Liver (tissue), 8 donors: ENCODE measurements at regions not wholly inside any gene's neighbourhood (a gene's known extent, or its start where the extent isn't known, plus 50 kb on each side); places are given as distances from the start of the nearest gene placed in this dataset.

Experiments
- DNase-seq: peaks from one replicate; pipeline ENCODE4 v3.0.0-alpha.2; 2017; ENCODE audit warnings: low spot score
- H3K27ac ChIP-seq, 2 donors: one replicate each; pipeline ENCODE4 v1.7.0; 2013; ENCODE audit warnings: inconsistent platforms in 2 of 2, low read length in 2 of 2, control low read depth in 1 of 2, low read depth in 1 of 2, mild to moderate bottlenecking in 1 of 2
- H3K27me3 ChIP-seq, 4 donors: one replicate each; pipeline versions ENCODE4 v1.6.1 to v1.7.0; 2013; ENCODE audit warnings: low read length in 3 of 4, inconsistent platforms in 1 of 4, mild to moderate bottlenecking in 1 of 4, moderate library complexity in 1 of 4; ENCODE audit not compliant: control insufficient read depth in 4 of 4, insufficient read depth in 4 of 4
- H3K36me3 ChIP-seq, 4 donors: one replicate each; pipeline versions ENCODE4 v1.6.1 to v1.7.0; 2013; ENCODE audit warnings: low read length in 3 of 4, mild to moderate bottlenecking in 3 of 4, low read depth in 1 of 4, moderate library complexity in 1 of 4; ENCODE audit not compliant: control insufficient read depth in 4 of 4, insufficient read depth in 3 of 4
- H3K4me1 ChIP-seq, 4 donors: one replicate each; pipeline versions ENCODE4 v1.6.1 to v1.7.0; 2013; ENCODE audit warnings: low read length in 3 of 4, mild to moderate bottlenecking in 3 of 4, moderate library complexity in 1 of 4; ENCODE audit not compliant: control insufficient read depth in 4 of 4, insufficient read depth in 4 of 4
- H3K4me3 ChIP-seq, 3 donors: one replicate each; pipeline versions ENCODE4 v1.6.1 to v1.7.0; 2013; ENCODE audit warnings: low read length in 3 of 3, control low read depth in 1 of 3, low read depth in 1 of 3, mild to moderate bottlenecking in 1 of 3
- H3K9ac ChIP-seq, 2 donors: one replicate each; pipeline ENCODE4 v1.7.0; 2013; ENCODE audit warnings: low read length in 2 of 2, mild to moderate bottlenecking in 2 of 2, moderate library complexity in 2 of 2, control low read depth in 1 of 2, low read depth in 1 of 2
- H3K9me3 ChIP-seq, 4 donors: one replicate each; pipeline versions ENCODE4 v1.6.1 to v1.7.0; 2013; ENCODE audit warnings: low read length in 3 of 4; ENCODE audit not compliant: control insufficient read depth in 4 of 4
- CTCF ChIP-seq: fragments of 150-350 bp; IDR thresholded peaks from 2 replicates; pipeline ENCODE4 v1.5.1; 2017; ENCODE audit warnings: improper control_type of control experiment, low read depth, low read length; ENCODE audit not compliant: missing input control
- EGR1 ChIP-seq, 2 donors: IDR thresholded peaks; 2 replicates each; pipeline ENCODE4 v1.6.1; 2016 to 2018; ENCODE audit warnings: antibody characterized with exemption in 2 of 2, low read depth in 2 of 2
- FOXA1 ChIP-seq: IDR thresholded peaks from 2 replicates; pipeline ENCODE4 v1.6.1; 2016; ENCODE audit warnings: antibody characterized with exemption
- FOXA2 ChIP-seq: IDR thresholded peaks from 2 replicates; pipeline ENCODE4 v1.6.1; 2016; ENCODE audit warnings: antibody characterized with exemption
- GABPA ChIP-seq, 2 donors: IDR thresholded peaks in 1 of 2; conservative IDR thresholded peaks in 1 of 2; 2 replicates each; pipeline ENCODE4 v1.6.1; 2016; ENCODE audit warnings: antibody characterized with exemption in 2 of 2, mild to moderate bottlenecking in 1 of 2, moderate library complexity in 1 of 2
- HNF4A ChIP-seq, 2 donors: conservative IDR thresholded peaks; 2 replicates each; pipeline ENCODE4 v1.6.1; 2016; ENCODE audit warnings: antibody characterized with exemption in 2 of 2, mild to moderate bottlenecking in 2 of 2
- HNF4G ChIP-seq: IDR thresholded peaks from 2 replicates; pipeline ENCODE4 v1.6.1; 2016; ENCODE audit warnings: antibody characterized with exemption
- JUND ChIP-seq, 2 donors: IDR thresholded peaks; 2 replicates each; pipeline ENCODE4 v1.6.1; 2016; ENCODE audit warnings: antibody characterized with exemption in 2 of 2
- MAX ChIP-seq: IDR thresholded peaks from 2 replicates; pipeline ENCODE4 v1.6.1; 2016; ENCODE audit warnings: antibody characterized with exemption
- NR2F2 ChIP-seq: IDR thresholded peaks from 2 replicates; pipeline ENCODE4 v1.6.1; 2016; ENCODE audit warnings: antibody characterized with exemption
- RAD21 ChIP-seq, 2 donors: IDR thresholded peaks; 2 replicates each; pipeline ENCODE4 v1.6.1; 2016; ENCODE audit warnings: antibody characterized with exemption in 2 of 2, mild to moderate bottlenecking in 2 of 2
- RXRA ChIP-seq, 2 donors: IDR thresholded peaks; 2 replicates each; pipeline ENCODE4 v1.6.1; 2017 to 2018; ENCODE audit warnings: antibody characterized with exemption in 2 of 2, mild to moderate bottlenecking in 1 of 2
- SP1 ChIP-seq: IDR thresholded peaks from 2 replicates; pipeline ENCODE4 v1.6.1; 2018; ENCODE audit warnings: antibody characterized with exemption, mild to moderate bottlenecking
- TAF1 ChIP-seq: conservative IDR thresholded peaks from 2 replicates; pipeline ENCODE4 v1.6.1; 2016; ENCODE audit warnings: antibody characterized with exemption, mild to moderate bottlenecking
- YY1 ChIP-seq: IDR thresholded peaks from 2 replicates; pipeline ENCODE4 v1.6.1; 2016; ENCODE audit warnings: antibody characterized with exemption, mild to moderate bottlenecking
- ZBTB33 ChIP-seq: IDR thresholded peaks from 2 replicates; pipeline ENCODE4 v1.6.1; 2016; ENCODE audit warnings: antibody characterized with exemption
- WGBS: extraction: QIAGEN DNeasy Blood & Tissue Kit; methylation state at CpG from one replicate; pipeline ENCODE4 v1.1.7; 2013; 5-methylcytosine and 5-hydroxymethylcytosine counted together
- TF ChIP-seq, protein P1 (sequence below): IDR thresholded peaks from 2 replicates; pipeline ENCODE4 v1.6.1; 2016; ENCODE audit warnings: antibody characterized with exemption
- TF ChIP-seq, protein P2 (sequence below): IDR thresholded peaks from 2 replicates; pipeline ENCODE4 v1.6.1; 2016; ENCODE audit warnings: antibody characterized with exemption, mild to moderate bottlenecking
- donor health status: healthy.
- donor health status: healthy.
- donor health status: healthy.
- donor health status: healthy.
- donor health status: healthy.

DNA sequence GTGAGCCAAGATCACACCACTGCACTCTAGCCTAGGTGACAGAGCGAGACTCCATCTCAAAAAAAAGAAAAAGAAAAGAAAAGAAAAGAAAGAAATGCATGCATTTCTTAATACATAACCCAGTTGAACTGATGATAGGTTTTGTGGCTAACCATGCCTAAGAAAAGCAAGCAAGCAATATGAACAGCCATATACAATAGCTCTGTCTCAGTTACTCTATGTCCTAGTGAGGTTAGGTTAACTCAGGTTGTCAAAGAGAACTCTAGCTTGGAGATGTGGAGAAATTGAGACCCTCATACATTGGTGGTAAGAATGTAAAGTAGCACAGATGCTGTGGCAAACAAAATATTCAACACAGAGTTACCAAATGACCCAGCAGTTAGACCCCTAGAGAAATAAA is 167.0 kb upstream of the RASGEF1B start:
- H3K9ac ChIP-seq = no peak overlapping the region
- H3K36me3 ChIP-seq = no peaks in the 10 kb centered on the region
- peaks cover 0 to 19% (median 8%) of the 10 kb centered on the region in 4 donors for H3K4me1 ChIP-seq
- no peak overlapping the region for H3K4me3 ChIP-seq
- WGBS = 100% methylated on average over 1 of the region's 1 CpG
- H3K27ac ChIP-seq = no peak overlapping the region
- no peaks in the 10 kb centered on the region for H3K27me3 ChIP-seq
- no peaks in the 10 kb centered on the region for H3K9me3 ChIP-seq
- no peak for DNase-seq
- no peak for TF ChIP-seq MAX
- TF ChIP-seq NR2F2 = no peak
- TF ChIP-seq EGR1 (IDR thresholded peaks at IDR 0.05; ENCODE audit: low read depth in 2 of 2) = no peak
- no peak for TF ChIP-seq CTCF
- no peak for TF ChIP-seq HNF4A (conservative IDR thresholded peaks at IDR 0.05)
- TF ChIP-seq SP1 = no peak
- no peak for TF ChIP-seq RAD21 (IDR thresholded peaks at IDR 0.05)
- TF ChIP-seq, protein P1, sequence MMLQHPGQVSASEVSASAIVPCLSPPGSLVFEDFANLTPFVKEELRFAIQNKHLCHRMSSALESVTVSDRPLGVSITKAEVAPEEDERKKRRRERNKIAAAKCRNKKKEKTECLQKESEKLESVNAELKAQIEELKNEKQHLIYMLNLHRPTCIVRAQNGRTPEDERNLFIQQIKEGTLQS = no peak
- TF ChIP-seq FOXA1 = no peak
- no peak for TF ChIP-seq YY1
- no peak for TF ChIP-seq FOXA2
- no peak for TF ChIP-seq RXRA (IDR thresholded peaks at IDR 0.05)
- TF ChIP-seq TAF1 = no peak
- no peak for TF ChIP-seq HNF4G
- TF ChIP-seq GABPA (IDR thresholded peaks at IDR 0.05 in 1 of 2, conservative IDR thresholded peaks at IDR 0.05 in 1 of 2) = no peak
- no peak for TF ChIP-seq JUND (IDR thresholded peaks at IDR 0.05)
- no peak for TF ChIP-seq ZBTB33
- TF ChIP-seq, protein P2, sequence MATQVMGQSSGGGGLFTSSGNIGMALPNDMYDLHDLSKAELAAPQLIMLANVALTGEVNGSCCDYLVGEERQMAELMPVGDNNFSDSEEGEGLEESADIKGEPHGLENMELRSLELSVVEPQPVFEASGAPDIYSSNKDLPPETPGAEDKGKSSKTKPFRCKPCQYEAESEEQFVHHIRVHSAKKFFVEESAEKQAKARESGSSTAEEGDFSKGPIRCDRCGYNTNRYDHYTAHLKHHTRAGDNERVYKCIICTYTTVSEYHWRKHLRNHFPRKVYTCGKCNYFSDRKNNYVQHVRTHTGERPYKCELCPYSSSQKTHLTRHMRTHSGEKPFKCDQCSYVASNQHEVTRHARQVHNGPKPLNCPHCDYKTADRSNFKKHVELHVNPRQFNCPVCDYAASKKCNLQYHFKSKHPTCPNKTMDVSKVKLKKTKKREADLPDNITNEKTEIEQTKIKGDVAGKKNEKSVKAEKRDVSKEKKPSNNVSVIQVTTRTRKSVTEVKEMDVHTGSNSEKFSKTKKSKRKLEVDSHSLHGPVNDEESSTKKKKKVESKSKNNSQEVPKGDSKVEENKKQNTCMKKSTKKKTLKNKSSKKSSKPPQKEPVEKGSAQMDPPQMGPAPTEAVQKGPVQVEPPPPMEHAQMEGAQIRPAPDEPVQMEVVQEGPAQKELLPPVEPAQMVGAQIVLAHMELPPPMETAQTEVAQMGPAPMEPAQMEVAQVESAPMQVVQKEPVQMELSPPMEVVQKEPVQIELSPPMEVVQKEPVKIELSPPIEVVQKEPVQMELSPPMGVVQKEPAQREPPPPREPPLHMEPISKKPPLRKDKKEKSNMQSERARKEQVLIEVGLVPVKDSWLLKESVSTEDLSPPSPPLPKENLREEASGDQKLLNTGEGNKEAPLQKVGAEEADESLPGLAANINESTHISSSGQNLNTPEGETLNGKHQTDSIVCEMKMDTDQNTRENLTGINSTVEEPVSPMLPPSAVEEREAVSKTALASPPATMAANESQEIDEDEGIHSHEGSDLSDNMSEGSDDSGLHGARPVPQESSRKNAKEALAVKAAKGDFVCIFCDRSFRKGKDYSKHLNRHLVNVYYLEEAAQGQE = no peak
